Muscle of leg (tissue), 3 donors: ENCODE measurements at regions not wholly inside any gene's neighbourhood (a gene's known extent, or its start where the extent isn't known, plus 50 kb on each side); places are given as distances from the start of the nearest gene placed in this dataset.

Experiments used
- DNase-seq: peaks from one replicate; pipeline ENCODE4 v3.0.0; 2013
- H3K27ac ChIP-seq: one replicate; pipeline ENCODE4 v1.5.1; 2013; ENCODE audit warnings: mild to moderate bottlenecking, low read length, control low read depth
- H3K27me3 ChIP-seq: one replicate; pipeline ENCODE4 v1.6.1; 2013; ENCODE audit warnings: low read length; ENCODE audit not compliant: control insufficient read depth, insufficient read depth
- H3K36me3 ChIP-seq: one replicate; pipeline ENCODE4 v1.6.1; 2013; ENCODE audit warnings: low read length; ENCODE audit not compliant: control insufficient read depth, insufficient read depth
- H3K4me1 ChIP-seq: one replicate; pipeline ENCODE4 v1.6.1; 2013; ENCODE audit warnings: low read length; ENCODE audit not compliant: control insufficient read depth, insufficient read depth
- H3K4me3 ChIP-seq: one replicate; pipeline ENCODE4 v1.5.1; 2013; ENCODE audit warnings: low read length, control low read depth
- H3K9me3 ChIP-seq: replicated peaks from 2 replicates; pipeline ENCODE4 v1.6.1; 2013; ENCODE audit warnings: low read depth, low read length; ENCODE audit not compliant: control insufficient read depth
- WGBS: methylation state at CpG from one replicate; pipeline ENCODE4 v1.1.5; 2013; ENCODE audit warnings: missing lambda C conversion rate; ENCODE audit not compliant: insufficient coverage; 5-methylcytosine and 5-hydroxymethylcytosine counted together

DNA sequence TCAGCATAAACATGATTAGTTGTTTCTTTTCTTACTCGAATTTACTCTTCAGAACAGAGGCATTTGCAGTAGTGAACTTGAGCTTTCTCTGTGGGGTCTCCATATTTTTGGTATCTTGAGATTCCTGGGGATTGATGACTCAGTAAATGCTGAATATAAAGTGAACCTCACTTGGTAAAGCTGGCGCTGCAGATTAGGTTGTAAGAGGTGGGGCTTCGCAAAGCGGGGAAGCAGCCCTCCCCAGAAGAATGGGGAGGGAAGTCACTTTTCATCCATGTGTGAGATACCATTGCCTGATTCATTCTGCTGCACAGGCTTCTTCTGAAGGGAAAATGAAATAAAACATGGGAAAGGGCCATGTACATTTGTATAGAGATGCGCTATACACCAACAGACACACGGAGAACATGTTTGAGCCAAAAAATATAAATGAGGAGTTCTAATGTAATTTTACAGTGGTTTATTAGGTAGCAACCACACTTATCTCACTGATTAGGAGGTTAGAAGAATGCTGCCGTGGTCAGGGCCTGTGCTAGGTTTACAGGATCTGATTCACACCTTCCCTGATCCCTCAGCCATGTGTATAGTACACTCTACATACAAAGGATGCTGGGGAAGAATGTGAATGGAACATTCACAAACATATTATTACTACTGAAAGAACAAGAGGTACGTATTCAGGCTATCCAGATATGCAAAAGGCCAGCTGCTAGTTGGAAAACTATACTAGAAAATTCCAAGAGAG lies 63.5 kb downstream of the DNTTIP2 start:
- no peaks in the 10 kb centered on the region for H3K9me3 ChIP-seq
- H3K27ac ChIP-seq: no peak overlapping the region
- H3K4me1 ChIP-seq: peaks cover 29% of the 10 kb centered on the region
- WGBS: 28% methylated on average over 3 of the region's 8 CpGs
- no peaks in the 10 kb centered on the region for H3K27me3 ChIP-seq
- DNase-seq: no peak
- H3K36me3 ChIP-seq: no peaks in the 10 kb centered on the region
- H3K4me3 ChIP-seq: no peak overlapping the region

DNA sequence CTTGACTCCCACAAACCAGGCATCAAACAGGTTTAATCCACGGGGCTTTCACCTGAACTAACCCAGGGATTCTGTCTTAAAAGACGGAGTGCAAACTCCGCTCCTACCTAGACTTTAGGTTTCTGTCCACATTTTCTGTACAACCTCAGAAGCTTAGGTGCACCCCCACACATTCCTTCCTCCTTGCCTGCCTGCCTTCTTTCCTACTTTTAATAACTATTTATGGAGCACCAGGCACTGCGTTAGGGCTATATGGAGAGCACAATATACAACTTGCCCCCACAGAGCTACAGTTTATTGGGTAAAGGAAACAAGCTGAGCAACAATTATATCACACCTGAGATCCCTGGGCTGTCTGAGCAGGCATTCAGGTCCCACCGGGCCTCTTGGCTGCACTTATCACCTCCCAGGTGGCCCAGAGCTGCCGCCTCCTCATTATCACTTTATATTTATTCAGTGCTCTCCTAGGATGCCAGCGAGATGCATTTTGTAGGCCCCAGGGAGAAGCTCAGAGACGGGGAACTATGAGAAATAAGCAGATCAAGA lies 64.1 kb downstream of the DNTTIP2 start:
- 80% methylated on average over 3 of the region's 8 CpGs for WGBS
- H3K27me3 ChIP-seq: no peaks in the 10 kb centered on the region
- H3K4me1 ChIP-seq: peaks cover 29% of the 10 kb centered on the region
- no peak overlapping the region for H3K4me3 ChIP-seq
- H3K27ac ChIP-seq: no peak overlapping the region
- H3K9me3 ChIP-seq: no peaks in the 10 kb centered on the region
- H3K36me3 ChIP-seq: no peaks in the 10 kb centered on the region
- DNase-seq: no peak

DNA sequence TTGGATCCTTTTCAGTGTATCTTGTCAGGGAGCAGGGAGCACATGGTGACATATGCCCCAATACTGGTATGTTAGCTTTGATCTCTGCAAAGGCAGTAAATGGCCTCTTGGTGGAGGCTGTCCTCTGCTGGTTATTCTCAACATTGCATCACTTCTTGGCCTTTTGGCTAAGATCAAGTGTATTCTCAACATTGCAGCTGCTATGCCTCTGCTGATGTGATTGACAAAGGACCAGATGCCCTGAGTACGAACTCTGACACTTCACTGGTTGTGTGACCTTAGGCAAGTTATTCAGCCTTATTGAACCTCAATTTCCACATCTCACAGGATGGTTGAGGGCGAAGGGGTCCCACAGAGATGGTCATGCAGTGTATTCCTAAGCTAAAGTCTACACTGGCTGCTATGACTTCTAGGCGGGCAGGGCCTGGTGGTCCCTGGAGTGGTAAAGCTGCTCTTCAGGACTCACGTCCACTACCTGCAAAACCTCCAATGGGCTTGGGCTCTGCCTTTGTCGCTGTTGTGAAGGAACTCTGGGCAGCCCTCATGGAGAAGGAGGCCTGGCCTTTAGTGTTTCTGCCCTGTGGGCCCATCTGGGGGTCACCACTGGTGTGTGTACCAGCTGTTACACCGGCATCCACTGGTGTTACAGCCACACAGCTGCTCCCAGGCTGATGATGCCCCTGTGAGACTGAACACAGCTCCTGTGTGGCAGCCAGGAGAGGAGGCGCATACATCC lies 64.8 kb downstream of the DNTTIP2 start:
- Histone ChIP-seq H3K4me3 (no peak overlapping the region), H3K27me3 (no peaks in the 10 kb centered on the region), H3K27ac (no peak overlapping the region), H3K4me1 (peaks cover 29% of the 10 kb centered on the region), H3K9me3 (no peaks in the 10 kb centered on the region), H3K36me3 (no peaks in the 10 kb centered on the region)
- DNase-seq: peak; percentile 86
- WGBS: 77% methylated on average over 5 of the region's 7 CpGs

DNA sequence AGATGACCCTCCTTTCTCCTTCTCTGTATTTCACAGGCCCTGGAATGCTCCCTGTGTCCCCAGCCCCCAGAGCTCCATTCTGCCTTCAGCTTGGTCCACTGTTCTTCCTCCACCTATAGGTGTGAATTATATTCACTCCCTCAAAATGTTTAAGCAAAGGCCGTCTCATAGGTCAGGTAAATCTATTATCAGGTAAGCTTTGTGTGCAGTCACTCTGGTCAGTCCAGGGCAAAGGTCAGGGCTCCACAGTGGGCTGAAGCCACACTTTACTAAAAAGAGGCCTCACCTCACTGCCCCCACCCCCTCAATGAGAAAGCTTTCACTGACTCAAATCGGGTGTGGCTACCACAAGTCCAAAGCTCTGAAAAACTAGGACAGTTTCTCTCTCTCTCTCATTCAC lies 65.9 kb downstream of the DNTTIP2 start:
- H3K4me1 ChIP-seq: peaks cover 27% of the 10 kb centered on the region
- no peaks in the 10 kb centered on the region for H3K9me3 ChIP-seq
- no CpG with 5 or more reads among the region's 2 CpGs for WGBS
- H3K27me3 ChIP-seq: no peaks in the 10 kb centered on the region
- DNase-seq: no peak
- no peak overlapping the region for H3K27ac ChIP-seq
- no peaks in the 10 kb centered on the region for H3K36me3 ChIP-seq
- H3K4me3 ChIP-seq: no peak overlapping the region

DNA sequence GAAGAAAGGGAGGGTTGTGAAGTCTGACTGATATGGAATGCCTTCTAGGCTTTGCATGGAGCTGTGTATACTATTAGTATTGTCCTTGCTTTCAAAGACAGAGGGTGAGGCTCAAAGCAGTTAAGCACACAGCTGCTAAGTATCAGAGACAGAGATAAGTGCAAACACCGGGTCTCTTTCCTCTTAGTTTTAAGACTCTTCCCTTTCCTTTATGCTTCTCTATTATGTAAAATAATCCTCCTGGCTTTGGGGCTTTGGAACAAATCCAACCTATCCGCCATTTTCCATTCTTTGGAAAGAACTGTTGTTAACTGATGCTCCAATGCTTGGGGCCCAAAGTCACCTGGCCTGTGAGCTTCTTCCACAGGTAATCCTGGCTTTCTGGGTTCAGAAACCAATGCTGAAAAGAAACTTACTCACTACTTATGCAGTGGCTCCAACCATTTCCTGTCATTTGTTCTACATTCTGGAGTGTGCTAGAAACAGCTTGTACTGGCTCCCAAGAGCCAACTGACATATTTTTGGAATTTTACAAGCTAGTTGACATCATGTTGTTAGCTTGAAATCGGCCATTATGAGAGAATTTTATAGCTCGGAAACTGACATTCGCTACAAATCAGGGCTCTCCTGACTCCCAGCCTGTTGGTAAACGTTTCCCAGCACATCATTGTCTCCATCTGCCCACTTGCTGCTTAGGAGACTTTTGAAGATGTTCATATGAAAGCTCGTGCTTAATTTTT lies 67.5 kb downstream of the DNTTIP2 start:
- WGBS: 8% methylated on average over 2 of the region's 7 CpGs
- DNase-seq: peak; percentile 43

DNA sequence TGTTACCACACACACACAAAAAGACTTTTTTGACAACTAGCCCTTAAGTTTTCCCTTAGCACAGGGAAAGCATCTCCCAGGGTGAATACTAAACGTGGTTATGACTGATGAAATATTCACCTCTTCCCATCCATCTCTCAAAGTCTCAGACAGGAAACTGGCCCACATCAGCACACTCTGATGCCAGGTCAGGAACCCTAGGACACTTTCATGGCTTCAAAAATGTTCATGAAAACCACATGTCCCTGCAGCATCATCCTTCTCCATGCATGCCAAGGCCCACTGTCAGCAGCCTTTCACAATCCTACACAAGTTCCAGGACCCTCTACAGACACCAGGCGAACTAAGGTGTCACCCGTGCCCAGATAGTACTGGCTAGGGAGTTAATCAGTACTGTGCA lies 68.7 kb downstream of the DNTTIP2 start:
- H3K9me3 ChIP-seq: no peaks in the 10 kb centered on the region
- DNase-seq: no peak
- no peak overlapping the region for H3K4me3 ChIP-seq
- no peaks in the 10 kb centered on the region for H3K27me3 ChIP-seq
- WGBS: no CpG with 5 or more reads among the region's 3 CpGs
- H3K27ac ChIP-seq: no peak overlapping the region
- H3K36me3 ChIP-seq: no peaks in the 10 kb centered on the region
- H3K4me1 ChIP-seq: peaks cover 15% of the 10 kb centered on the region

More for the DNA sequence above, 67.5 kb downstream of the DNTTIP2 start:
- H3K36me3 ChIP-seq: no peaks in the 10 kb centered on the region
- H3K27ac ChIP-seq: no peak overlapping the region
- no peaks in the 10 kb centered on the region for H3K9me3 ChIP-seq
- H3K4me1 ChIP-seq: peaks cover 15% of the 10 kb centered on the region
- no peak overlapping the region for H3K4me3 ChIP-seq
- H3K27me3 ChIP-seq: no peaks in the 10 kb centered on the region

DNA sequence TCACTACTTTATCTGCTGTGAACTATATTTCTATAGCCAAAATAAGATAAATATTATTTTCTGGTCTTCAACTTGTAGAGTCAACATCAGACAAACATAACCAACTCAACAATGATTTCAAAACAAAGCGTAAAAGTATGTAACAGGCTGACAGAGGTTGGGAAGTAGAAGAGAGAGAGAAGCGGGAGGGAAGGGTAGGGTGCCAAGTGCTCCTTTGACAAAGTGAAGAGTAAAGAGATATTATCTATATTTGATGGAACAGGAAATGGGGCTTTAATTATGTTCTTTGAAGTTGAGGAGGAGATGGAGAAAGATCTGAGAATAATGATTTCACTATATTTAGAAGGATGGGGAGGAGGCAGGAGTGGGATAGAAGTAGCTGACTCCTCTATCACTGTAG lies 70.1 kb downstream of the DNTTIP2 start:
- no peak for DNase-seq
- WGBS: 100% methylated on average over 1 of the region's 2 CpGs
- H3K4me3 ChIP-seq: no peak overlapping the region

DNA sequence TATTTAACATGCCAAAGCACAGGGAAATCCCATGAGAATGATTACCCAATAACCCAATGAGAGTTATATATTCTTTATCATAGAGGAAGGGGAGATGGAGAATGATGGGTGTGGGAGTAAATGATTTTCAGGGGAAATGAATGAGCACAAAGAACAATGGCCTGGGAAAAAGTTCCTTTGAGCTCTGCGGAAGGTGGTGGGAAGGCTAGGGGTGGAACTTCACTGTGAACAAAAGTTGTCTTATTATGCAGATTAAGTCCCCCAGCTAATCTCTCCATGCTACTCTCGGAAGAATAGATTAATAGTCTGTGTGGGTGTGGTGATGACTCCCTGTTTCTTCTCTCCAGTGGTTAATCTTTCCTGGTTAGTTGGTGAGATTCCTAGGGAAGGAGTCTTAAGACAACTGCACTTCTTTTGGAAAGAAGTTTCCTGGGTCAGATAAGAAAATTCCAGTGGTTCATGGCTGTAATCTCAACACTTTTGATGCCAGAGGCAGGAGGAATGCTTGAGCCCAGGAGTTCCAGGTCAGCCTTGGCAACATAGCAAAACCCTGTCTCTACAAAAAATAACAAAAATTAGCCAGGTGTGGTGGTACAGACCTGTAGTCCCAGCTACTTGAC lies 71.6 kb downstream of the DNTTIP2 start:
- Histone ChIP-seq H3K27me3 (no peaks in the 10 kb centered on the region), H3K27ac (no peak overlapping the region), H3K4me3 (no peak overlapping the region), H3K4me1 (peaks cover 5% of the 10 kb centered on the region), H3K36me3 (no peaks in the 10 kb centered on the region), H3K9me3 (no peaks in the 10 kb centered on the region)
- WGBS: 100% methylated on average over 1 of the region's 2 CpGs
- DNase-seq: no peak

More for the DNA sequence above, 70.1 kb downstream of the DNTTIP2 start:
- Histone ChIP-seq H3K27ac (no peak overlapping the region), H3K27me3 (no peaks in the 10 kb centered on the region), H3K4me1 (peaks cover 5% of the 10 kb centered on the region), H3K9me3 (no peaks in the 10 kb centered on the region), H3K36me3 (no peaks in the 10 kb centered on the region)

DNA sequence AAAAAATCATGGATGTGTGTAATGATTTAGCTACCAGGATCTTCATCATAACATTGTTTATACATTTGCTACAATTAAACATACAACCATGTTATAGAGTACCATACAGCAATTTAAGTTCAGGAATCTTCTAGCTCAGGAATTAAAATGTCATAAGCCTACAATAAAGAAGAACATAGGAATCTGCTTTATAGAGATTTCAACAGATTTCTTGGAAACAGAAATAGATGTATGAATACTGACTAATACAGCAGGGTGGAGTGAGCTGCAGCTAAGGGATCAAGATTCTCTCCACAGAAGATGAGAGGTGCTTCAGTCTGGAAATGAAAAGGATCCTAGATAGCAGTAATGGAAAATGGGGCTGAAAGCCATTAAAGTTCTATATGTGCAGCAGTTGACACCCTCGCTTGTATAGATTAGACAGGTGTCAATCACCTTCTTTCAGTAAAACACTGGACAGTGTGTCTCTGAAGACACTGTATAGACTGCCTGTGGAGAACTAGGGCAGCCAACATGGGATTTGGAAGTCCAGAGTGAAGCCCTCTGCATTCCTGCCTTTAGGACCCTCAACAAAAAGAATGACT lies 73.9 kb downstream of the DNTTIP2 start:
- no peak overlapping the region for H3K4me3 ChIP-seq

More for the DNA sequence above, 73.9 kb downstream of the DNTTIP2 start:
- no peak overlapping the region for H3K27ac ChIP-seq
- DNase-seq: no peak
- no peaks in the 10 kb centered on the region for H3K27me3 ChIP-seq
- H3K36me3 ChIP-seq: no peaks in the 10 kb centered on the region
- H3K4me1 ChIP-seq: no peaks in the 10 kb centered on the region
- 86% methylated on average over 1 of the region's 1 CpG for WGBS
- no peaks in the 10 kb centered on the region for H3K9me3 ChIP-seq
